Osteoblast (primary cell): ENCODE measurements at regions not wholly inside any gene's neighbourhood (a gene's known extent, or its start where the extent isn't known, plus 50 kb on each side); places are given as distances from the start of the nearest gene placed in this dataset.
"Not testable (repeated sequence)": the region's sequence is repeated elsewhere in the genome, so short reads cannot be mapped to it uniquely, and the experiment has no call there.

ENCODE experiments used
- DNase-seq: peaks from one replicate; pipeline ENCODE4 v3.0.0; 2011; ENCODE audit warnings: low spot score, mixed read lengths; ENCODE audit not compliant: insufficient read length; ENCODE audit errors: missing footprints
- H2AFZ ChIP-seq: 2 replicates; pipeline ENCODE4 v1.6.0; 2011; ENCODE audit warnings: mild to moderate bottlenecking, low read length
- H3K27ac ChIP-seq: 2 replicates; pipeline ENCODE4 v1.5.1; 2011; ENCODE audit warnings: mild to moderate bottlenecking, low read depth, low read length, moderate library complexity
- H3K27me3 ChIP-seq: 2 replicates; pipeline ENCODE4 v1.6.0; 2012; ENCODE audit warnings: mild to moderate bottlenecking, control low read depth, inconsistent platforms, low read length, moderate library complexity; ENCODE audit not compliant: insufficient read depth
- H3K36me3 ChIP-seq: 2 replicates; pipeline ENCODE4 v1.5.1; 2011; ENCODE audit warnings: mild to moderate bottlenecking, low read length, control low read depth, moderate library complexity; ENCODE audit not compliant: insufficient read depth
- H3K4me1 ChIP-seq: 2 replicates; pipeline ENCODE4 v1.5.1; 2011; ENCODE audit warnings: mild to moderate bottlenecking, low read length, control low read depth, moderate library complexity; ENCODE audit not compliant: insufficient read depth
- H3K4me2 ChIP-seq: 2 replicates; pipeline ENCODE4 v1.6.0; 2011; ENCODE audit warnings: mild to moderate bottlenecking, low read length; ENCODE audit not compliant: insufficient read depth
- H3K4me3 ChIP-seq: fragments of 200-600 bp; sonication (generic); 3 replicates; pipeline ENCODE4 v1.5.1; 2012; ENCODE audit warnings: mild to moderate bottlenecking, low read length, inconsistent platforms; ENCODE audit not compliant: insufficient read depth
- H3K79me2 ChIP-seq: 2 replicates; pipeline ENCODE4 v1.6.0; 2012; ENCODE audit warnings: mild to moderate bottlenecking, low read length, control low read depth, inconsistent platforms; ENCODE audit not compliant: insufficient read depth
- H3K9me3 ChIP-seq: 2 replicates; pipeline ENCODE4 v1.5.1; 2011; ENCODE audit warnings: low read depth, low read length, control low read depth
- H4K20me1 ChIP-seq: 2 replicates; pipeline ENCODE4 v1.6.0; 2012; ENCODE audit warnings: mild to moderate bottlenecking, low read length, control low read depth; ENCODE audit not compliant: insufficient read depth
- CTCF ChIP-seq: IDR thresholded peaks from 2 replicates; pipeline ENCODE4 v1.5.1; 2011; ENCODE audit warnings: mild to moderate bottlenecking, low read depth, low read length, moderate library complexity; ENCODE audit errors: extremely low read depth

- Histone ChIP-seq H3K4me2 (no peak overlapping the region), H3K27ac (no peak overlapping the region), H3K4me1 (no peaks in the 10 kb centered on the region), H3K4me3 (no peak overlapping the region), H3K79me2 (no peaks in the 10 kb centered on the region), H3K27me3 (no peaks in the 10 kb centered on the region), H3K9me3 (no peaks in the 10 kb centered on the region), H2AFZ (no peak overlapping the region), H3K36me3 (no peaks in the 10 kb centered on the region), H4K20me1 (no peaks in the 10 kb centered on the region)
- TF ChIP-seq CTCF, result no peak
- no peak for DNase-seq
These were observed 363.8 kb upstream of the MTNR1B start for GRCh38 chr11:92605667-92606066.

- Histone ChIP-seq H3K9me3 (no peaks in the 10 kb centered on the region), H4K20me1 (no peaks in the 10 kb centered on the region), H3K4me1 (no peaks in the 10 kb centered on the region), H3K27ac (no peak overlapping the region), H3K79me2 (no peaks in the 10 kb centered on the region), H3K4me2 (no peak overlapping the region), H3K4me3 (no peak overlapping the region), H2AFZ (no peak overlapping the region), H3K27me3 (no peaks in the 10 kb centered on the region), H3K36me3 (no peaks in the 10 kb centered on the region)
- DNase-seq, result no peak
- no peak for TF ChIP-seq CTCF
These were observed 361.3 kb upstream of the MTNR1B start for GRCh38 chr11:92607969-92608722.

GRCh38 chr11:92611157-92611556 lies 358.3 kb upstream of the MTNR1B start:
- no peak for TF ChIP-seq CTCF
- Histone ChIP-seq H3K4me1 (no peaks in the 10 kb centered on the region), H3K9me3 (no peaks in the 10 kb centered on the region), H3K27me3 (no peaks in the 10 kb centered on the region), H2AFZ (no peak overlapping the region), H3K27ac (no peak overlapping the region), H3K79me2 (no peaks in the 10 kb centered on the region), H3K4me2 (no peak overlapping the region), H3K36me3 (no peaks in the 10 kb centered on the region), H3K4me3 (no peak overlapping the region), H4K20me1 (no peaks in the 10 kb centered on the region)
- no peak for DNase-seq

GRCh38 chr11:92618020-92618419 lies 351.4 kb upstream of the MTNR1B start:
- H3K27me3 ChIP-seq, result not testable (repeated sequence)

More at GRCh38 chr11:92618020-92618419, 351.4 kb upstream of the MTNR1B start:
- H3K9me3 ChIP-seq, DNase-seq, H3K27ac ChIP-seq, H2AFZ ChIP-seq, H3K4me3 ChIP-seq, H3K36me3 ChIP-seq, H3K79me2 ChIP-seq, H3K4me1 ChIP-seq, H4K20me1 ChIP-seq, H3K4me2 ChIP-seq: not testable (repeated sequence)
